ENCODE measurements at regions not wholly inside any gene's neighbourhood (a gene's known extent, or its start where the extent isn't known, plus 50 kb on each side); places are given as distances from the start of the nearest gene placed in this dataset.

DNA sequence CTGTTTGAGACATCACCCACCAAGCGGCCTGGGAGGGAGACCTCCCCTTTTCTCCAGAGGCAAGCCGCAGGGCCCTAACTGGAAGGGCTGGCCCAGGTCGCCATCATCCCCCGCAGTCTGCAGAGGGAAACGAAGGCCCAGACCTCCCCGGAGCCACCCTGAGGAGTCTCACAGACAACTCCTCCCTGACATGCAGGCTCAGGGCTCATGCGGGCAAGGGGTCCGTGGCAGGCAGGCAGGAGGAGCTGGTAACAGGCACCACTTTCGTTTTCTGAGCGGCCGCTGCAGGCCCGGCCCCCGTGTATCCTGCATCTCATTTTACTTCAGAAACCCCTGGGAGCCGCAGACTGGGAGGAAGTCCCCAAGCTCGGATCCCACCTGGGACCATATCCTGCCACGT is 192.0 kb upstream of the PPP1R26 start:
- no peaks in the 10 kb centered on the region for H3K36me3 ChIP-seq (ENCODE audit: insufficient read depth, low read length)
- no peaks in the 10 kb centered on the region for H3K9me3 ChIP-seq (ENCODE audit: low read length)
- no peak overlapping the region for H3K27ac ChIP-seq (ENCODE audit: low read length)
- H3K4me1 ChIP-seq (ENCODE audit: low read length), result no peaks in the 10 kb centered on the region
- no peaks in the 10 kb centered on the region for H3K9me2 ChIP-seq (replicated peaks; ENCODE audit: insufficient read depth, low read length)
- H3K9ac ChIP-seq (ENCODE audit: low read length), result no peak overlapping the region
- no peak overlapping the region for H3K4me2 ChIP-seq (ENCODE audit: low read depth, low read length, poor library complexity, severe bottlenecking)
- H2AFZ ChIP-seq (ENCODE audit: low read length), result no peak overlapping the region
- no peaks in the 10 kb centered on the region for H4K20me1 ChIP-seq (ENCODE audit: insufficient read depth, low read depth, low read length)
- DNase-seq, result no peak
- no peaks in the 10 kb centered on the region for H3K79me2 ChIP-seq (ENCODE audit: low read length)
- no peaks in the 10 kb centered on the region for H3K27me3 ChIP-seq (ENCODE audit: low read length)
- no peak overlapping the region for H3K4me3 ChIP-seq (ENCODE audit: low read length)

DNA sequence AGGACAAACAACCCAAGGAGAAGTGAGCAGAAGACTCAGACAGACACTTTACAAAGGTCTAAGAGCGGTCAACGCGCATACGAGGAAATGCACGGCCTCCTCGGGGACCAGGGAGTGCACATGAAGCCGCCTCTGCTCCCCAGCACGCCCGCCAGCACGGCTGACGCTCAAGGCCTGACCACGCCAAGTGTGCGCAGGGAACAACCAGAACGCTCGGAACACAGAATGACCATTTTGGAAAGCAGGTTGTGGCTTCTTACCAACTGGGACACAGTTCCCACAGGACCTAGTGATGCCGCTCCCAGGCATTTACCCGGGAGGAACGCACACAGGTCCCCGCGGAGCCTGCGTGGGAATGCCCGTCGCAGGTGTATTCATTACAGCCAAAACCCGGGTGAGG is 191.5 kb upstream of the PPP1R26 start:
- no peak overlapping the region for H3K9ac ChIP-seq (ENCODE audit: low read length)
- no peaks in the 10 kb centered on the region for H3K27me3 ChIP-seq (ENCODE audit: low read length)
- H3K9me3 ChIP-seq (ENCODE audit: low read length), result no peaks in the 10 kb centered on the region
- H3K27ac ChIP-seq (ENCODE audit: low read length), result no peak overlapping the region
- H3K9me2 ChIP-seq (replicated peaks; ENCODE audit: insufficient read depth, low read length), result no peaks in the 10 kb centered on the region
- no peaks in the 10 kb centered on the region for H4K20me1 ChIP-seq (ENCODE audit: insufficient read depth, low read depth, low read length)
- H3K79me2 ChIP-seq (ENCODE audit: low read length), result no peaks in the 10 kb centered on the region
- no peak overlapping the region for H2AFZ ChIP-seq (ENCODE audit: low read length)
- no peak for DNase-seq
- no peaks in the 10 kb centered on the region for H3K4me1 ChIP-seq (ENCODE audit: low read length)
- no peak overlapping the region for H3K4me2 ChIP-seq (ENCODE audit: low read depth, low read length, poor library complexity, severe bottlenecking)
- H3K4me3 ChIP-seq (ENCODE audit: low read length), result no peak overlapping the region
- no peaks in the 10 kb centered on the region for H3K36me3 ChIP-seq (ENCODE audit: insufficient read depth, low read length)

DNA sequence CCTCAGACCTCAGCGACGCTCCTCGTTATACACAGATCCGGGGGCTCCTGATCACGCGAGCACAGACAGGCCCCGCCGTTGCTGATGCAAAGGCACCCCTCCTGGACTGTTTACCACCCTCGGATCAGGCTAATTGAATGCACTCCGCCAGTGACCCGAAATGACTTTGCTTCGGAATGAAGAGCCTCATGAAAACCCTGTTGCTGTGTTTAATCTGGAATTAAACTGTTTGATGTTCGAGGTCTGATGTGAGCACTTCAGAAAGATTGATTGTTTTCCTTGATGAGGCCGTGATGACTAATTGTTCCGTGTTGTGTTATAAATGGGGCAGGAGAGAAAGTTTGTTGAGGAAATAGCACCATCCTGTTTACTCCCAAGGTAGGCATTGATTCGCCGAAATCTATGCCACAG is 190.5 kb upstream of the PPP1R26 start:
- no peaks in the 10 kb centered on the region for H3K36me3 ChIP-seq (ENCODE audit: insufficient read depth, low read length)
- H3K4me3 ChIP-seq (ENCODE audit: low read length), result no peak overlapping the region
- no peaks in the 10 kb centered on the region for H3K9me3 ChIP-seq (ENCODE audit: low read length)
- no peak for DNase-seq
- H3K27me3 ChIP-seq (ENCODE audit: low read length), result no peaks in the 10 kb centered on the region
- H3K9ac ChIP-seq (ENCODE audit: low read length), result no peak overlapping the region
- H3K4me1 ChIP-seq (ENCODE audit: low read length), result no peaks in the 10 kb centered on the region
- no peaks in the 10 kb centered on the region for H3K79me2 ChIP-seq (ENCODE audit: low read length)
- H3K4me2 ChIP-seq (ENCODE audit: low read depth, low read length, poor library complexity, severe bottlenecking), result no peak overlapping the region
- H3K9me2 ChIP-seq (replicated peaks; ENCODE audit: insufficient read depth, low read length), result no peaks in the 10 kb centered on the region
- H2AFZ ChIP-seq (ENCODE audit: low read length), result no peak overlapping the region
- no peak overlapping the region for H3K27ac ChIP-seq (ENCODE audit: low read length)
- H4K20me1 ChIP-seq (ENCODE audit: insufficient read depth, low read depth, low read length), result no peaks in the 10 kb centered on the region

DNA sequence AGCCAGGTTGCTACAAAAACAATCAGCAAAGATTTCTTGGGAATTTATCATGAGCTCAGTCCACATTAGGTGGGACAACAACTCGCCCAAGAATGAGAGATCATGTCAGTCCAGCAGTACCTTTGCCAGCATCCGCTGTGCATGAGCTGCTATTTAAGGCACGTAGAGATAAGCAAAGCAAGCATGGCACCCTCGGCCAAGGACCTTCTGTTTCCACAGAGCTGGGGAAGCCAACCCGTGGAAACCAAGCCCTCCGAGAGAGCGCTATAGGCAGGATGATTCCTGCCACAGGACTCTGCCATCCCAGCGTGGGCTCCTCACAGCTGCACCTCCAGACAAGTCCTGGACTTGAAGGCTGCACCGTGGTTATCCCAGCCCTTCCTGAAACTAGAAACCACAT is 189.5 kb upstream of the PPP1R26 start:
- Histone ChIP-seq H3K27me3 (ENCODE audit: low read length) (no peaks in the 10 kb centered on the region), H3K36me3 (ENCODE audit: insufficient read depth, low read length) (no peaks in the 10 kb centered on the region), H3K4me1 (ENCODE audit: low read length) (no peaks in the 10 kb centered on the region), H3K4me2 (ENCODE audit: low read depth, low read length, poor library complexity, severe bottlenecking) (no peak overlapping the region), H3K9ac (ENCODE audit: low read length) (no peak overlapping the region), H3K4me3 (ENCODE audit: low read length) (no peak overlapping the region), H3K9me3 (ENCODE audit: low read length) (no peaks in the 10 kb centered on the region), H3K9me2 (replicated peaks; ENCODE audit: insufficient read depth, low read length) (no peaks in the 10 kb centered on the region), H3K27ac (ENCODE audit: low read length) (no peak overlapping the region), H2AFZ (ENCODE audit: low read length) (no peak overlapping the region), H3K79me2 (ENCODE audit: low read length) (no peaks in the 10 kb centered on the region), H4K20me1 (ENCODE audit: insufficient read depth, low read depth, low read length) (no peaks in the 10 kb centered on the region)
- no peak for DNase-seq

DNA sequence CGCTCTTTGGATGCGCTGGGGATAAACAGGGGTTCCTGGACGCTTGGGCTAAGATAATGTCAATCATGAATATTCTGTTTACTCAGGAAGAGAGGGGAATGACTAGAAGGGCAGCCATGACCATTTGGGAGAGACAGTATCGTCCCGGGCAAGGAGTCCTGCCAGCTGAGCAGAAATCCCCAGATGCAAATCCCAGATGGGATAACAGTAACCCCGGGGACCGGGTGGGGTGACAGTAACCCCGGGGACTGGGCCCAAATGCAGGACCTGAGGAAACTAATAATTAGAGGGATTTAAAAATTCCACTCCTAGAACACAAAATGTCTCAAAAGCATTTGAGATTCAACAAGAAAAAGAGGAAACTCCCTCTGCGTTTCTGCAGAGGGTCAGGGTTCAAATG is 189.0 kb upstream of the PPP1R26 start:
- no peaks in the 10 kb centered on the region for H3K27me3 ChIP-seq (ENCODE audit: low read length)
- no peaks in the 10 kb centered on the region for H3K9me2 ChIP-seq (replicated peaks; ENCODE audit: insufficient read depth, low read length)
- H3K4me2 ChIP-seq (ENCODE audit: low read depth, low read length, poor library complexity, severe bottlenecking), result no peak overlapping the region
- H3K36me3 ChIP-seq (ENCODE audit: insufficient read depth, low read length), result no peaks in the 10 kb centered on the region
- no peak overlapping the region for H3K27ac ChIP-seq (ENCODE audit: low read length)
- H3K79me2 ChIP-seq (ENCODE audit: low read length), result no peaks in the 10 kb centered on the region
- no peak overlapping the region for H2AFZ ChIP-seq (ENCODE audit: low read length)
- no peak for DNase-seq
- H4K20me1 ChIP-seq (ENCODE audit: insufficient read depth, low read depth, low read length), result no peaks in the 10 kb centered on the region
- no peaks in the 10 kb centered on the region for H3K9me3 ChIP-seq (ENCODE audit: low read length)
- no peak overlapping the region for H3K4me3 ChIP-seq (ENCODE audit: low read length)
- H3K9ac ChIP-seq (ENCODE audit: low read length), result no peak overlapping the region
- no peaks in the 10 kb centered on the region for H3K4me1 ChIP-seq (ENCODE audit: low read length)

DNA sequence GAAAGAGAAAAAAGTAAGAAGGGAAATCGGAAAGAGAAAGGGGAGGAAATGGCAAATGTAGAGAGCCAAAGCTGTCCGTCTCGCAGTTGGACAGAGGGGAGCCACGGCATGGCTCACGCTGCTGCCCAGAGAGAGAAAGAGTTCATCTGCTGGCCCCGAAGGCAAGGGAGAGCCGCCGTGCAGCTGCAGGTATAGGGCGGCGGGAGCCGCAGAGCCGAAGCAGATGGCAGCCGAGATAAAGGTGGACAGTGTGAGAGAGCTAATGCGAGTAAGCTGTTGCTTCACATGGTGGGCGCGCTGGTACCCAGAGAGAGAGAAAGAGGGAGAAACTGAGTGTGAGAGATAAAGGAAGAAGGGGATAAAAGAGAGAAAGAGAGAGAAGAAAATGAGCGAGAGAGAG is 188.4 kb upstream of the PPP1R26 start:
- DNase-seq, result no peak
- H3K36me3 ChIP-seq (ENCODE audit: insufficient read depth, low read length), result no peaks in the 10 kb centered on the region

DNA sequence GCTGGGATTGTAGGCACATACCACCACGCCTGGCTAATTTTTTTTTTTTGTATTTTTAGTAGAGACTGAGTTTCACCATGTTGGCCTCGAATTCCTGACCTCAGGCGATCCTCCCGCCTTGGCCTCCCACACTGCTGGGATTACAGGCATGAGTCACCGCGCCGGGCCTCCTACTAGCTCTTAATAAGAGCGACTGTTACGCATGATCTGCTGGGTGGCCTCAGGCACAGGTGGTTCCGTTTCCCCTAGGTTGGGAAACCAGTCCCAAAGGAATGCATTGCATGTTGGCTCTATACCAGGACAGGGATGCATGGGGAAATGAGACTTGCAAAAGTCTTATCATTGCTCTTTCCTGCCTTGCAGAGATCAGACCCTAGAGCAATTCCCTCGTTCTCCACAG is 184.7 kb upstream of the PPP1R26 start:
- H4K20me1 ChIP-seq (ENCODE audit: insufficient read depth, low read depth, low read length), result no peaks in the 10 kb centered on the region
- no peaks in the 10 kb centered on the region for H3K4me1 ChIP-seq (ENCODE audit: low read length)
- H3K9ac ChIP-seq (ENCODE audit: low read length), result no peak overlapping the region
- H3K9me3 ChIP-seq (ENCODE audit: low read length), result no peaks in the 10 kb centered on the region
- H3K27ac ChIP-seq (ENCODE audit: low read length), result no peak overlapping the region
- no peak overlapping the region for H2AFZ ChIP-seq (ENCODE audit: low read length)
- no peak overlapping the region for H3K4me2 ChIP-seq (ENCODE audit: low read depth, low read length, poor library complexity, severe bottlenecking)
- H3K27me3 ChIP-seq (ENCODE audit: low read length), result no peaks in the 10 kb centered on the region
- no peaks in the 10 kb centered on the region for H3K9me2 ChIP-seq (replicated peaks; ENCODE audit: insufficient read depth, low read length)
- no peak overlapping the region for H3K4me3 ChIP-seq (ENCODE audit: low read length)
- no peaks in the 10 kb centered on the region for H3K79me2 ChIP-seq (ENCODE audit: low read length)
- no peaks in the 10 kb centered on the region for H3K36me3 ChIP-seq (ENCODE audit: insufficient read depth, low read length)
- DNase-seq, result no peak

More for the DNA sequence above, 188.4 kb upstream of the PPP1R26 start:
- Histone ChIP-seq H3K27me3 (ENCODE audit: low read length) (no peaks in the 10 kb centered on the region), H3K9me3 (ENCODE audit: low read length) (no peaks in the 10 kb centered on the region), H3K27ac (ENCODE audit: low read length) (no peak overlapping the region), H3K4me2 (ENCODE audit: low read depth, low read length, poor library complexity, severe bottlenecking) (no peak overlapping the region), H3K4me3 (ENCODE audit: low read length) (no peak overlapping the region), H3K79me2 (ENCODE audit: low read length) (no peaks in the 10 kb centered on the region), H2AFZ (ENCODE audit: low read length) (no peak overlapping the region), H4K20me1 (ENCODE audit: insufficient read depth, low read depth, low read length) (no peaks in the 10 kb centered on the region), H3K4me1 (ENCODE audit: low read length) (no peaks in the 10 kb centered on the region), H3K9ac (ENCODE audit: low read length) (no peak overlapping the region), H3K9me2 (replicated peaks; ENCODE audit: insufficient read depth, low read length) (no peaks in the 10 kb centered on the region)

DNA sequence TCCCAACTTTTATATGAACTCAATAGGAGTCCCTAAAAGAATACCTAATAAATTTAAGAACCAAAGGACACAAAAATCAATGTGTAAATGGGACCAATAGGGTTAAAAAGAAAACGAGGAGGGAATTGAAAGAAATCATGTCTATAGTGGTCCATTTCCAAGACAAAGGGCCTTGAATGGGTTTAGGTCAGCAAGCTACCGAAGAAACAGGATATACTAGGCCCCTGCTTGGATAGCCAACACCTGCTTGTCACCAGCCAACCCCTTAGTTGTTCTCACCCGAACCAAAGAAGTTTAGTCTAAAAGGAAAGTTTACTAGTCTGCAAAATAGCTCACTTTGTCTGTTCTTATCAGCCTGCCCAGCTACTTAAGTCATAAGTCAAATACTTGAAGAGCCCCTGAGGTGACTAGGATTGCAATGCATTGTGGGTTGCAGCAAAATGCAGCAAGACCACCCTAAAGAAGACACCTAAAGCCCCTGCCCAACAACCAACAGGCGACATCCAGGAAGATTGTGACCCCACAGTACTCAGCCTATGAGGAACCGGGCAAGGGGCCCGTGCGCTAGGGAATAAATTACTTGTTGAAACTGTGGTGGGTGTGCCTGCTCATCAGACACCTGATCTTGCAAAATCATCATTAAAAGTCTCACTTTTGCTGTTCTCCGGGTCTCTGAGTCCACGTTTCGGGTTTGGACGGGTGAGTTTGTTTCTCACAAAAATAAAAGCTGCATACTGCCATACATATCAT is 183.9 kb upstream of the PPP1R26 start:
- no peaks in the 10 kb centered on the region for H3K9me2 ChIP-seq (replicated peaks; ENCODE audit: insufficient read depth, low read length)
- H3K36me3 ChIP-seq (ENCODE audit: insufficient read depth, low read length), result no peaks in the 10 kb centered on the region
- H3K4me1 ChIP-seq (ENCODE audit: low read length), result no peaks in the 10 kb centered on the region
- no peak overlapping the region for H3K4me2 ChIP-seq (ENCODE audit: low read depth, low read length, poor library complexity, severe bottlenecking)
- no peaks in the 10 kb centered on the region for H3K27me3 ChIP-seq (ENCODE audit: low read length)
- H3K79me2 ChIP-seq (ENCODE audit: low read length), result no peaks in the 10 kb centered on the region
- H2AFZ ChIP-seq (ENCODE audit: low read length), result no peak overlapping the region
- H3K9ac ChIP-seq (ENCODE audit: low read length), result no peak overlapping the region
- H3K4me3 ChIP-seq (ENCODE audit: low read length), result no peak overlapping the region
- no peaks in the 10 kb centered on the region for H4K20me1 ChIP-seq (ENCODE audit: insufficient read depth, low read depth, low read length)
- H3K27ac ChIP-seq (ENCODE audit: low read length), result no peak overlapping the region
- H3K9me3 ChIP-seq (ENCODE audit: low read length), result no peaks in the 10 kb centered on the region
- DNase-seq, result no peak

Measured in Karpas-422 (cell line).